HG03442 (cell line): ENCODE measurements at regions not wholly inside any gene's neighbourhood (a gene's known extent, or its start where the extent isn't known, plus 50 kb on each side); places are given as distances from the start of the nearest gene placed in this dataset.

Experiments used
- ATAC-seq: cut with Tn5 transposase; IDR thresholded peaks from one replicate; pipeline ENCODE4 v1.9.1; 2021; ENCODE audit warnings: mild to moderate bottlenecking, moderate library complexity; ENCODE audit not compliant: unreplicated experiment

GRCh38 chr9:82535432-82535998 is 527.4 kb downstream of the RASEF start:
- ATAC-seq, result no peak

- ATAC-seq, result no peak
Measured at GRCh38 chr9:82538634-82539033, 524.3 kb downstream of the RASEF start.

- no peak for ATAC-seq
Measured at GRCh38 chr9:82539146-82539545, 523.8 kb downstream of the RASEF start.

GRCh38 chr9:82539856-82540579 is 522.9 kb downstream of the RASEF start:
- no peak for ATAC-seq

GRCh38 chr9:82543726-82544125 is 519.2 kb downstream of the RASEF start:
- no peak for ATAC-seq

GRCh38 chr9:82546136-82546535 is 516.8 kb downstream of the RASEF start:
- ATAC-seq, result no peak

GRCh38 chr9:82547995-82548394 is 514.9 kb downstream of the RASEF start:
- ATAC-seq, result no peak

GRCh38 chr9:82549174-82549821 is 513.6 kb downstream of the RASEF start:
- no peak for ATAC-seq

GRCh38 chr9:82552784-82553183 is 510.2 kb downstream of the RASEF start:
- no peak for ATAC-seq

- peak; percentile 43 for ATAC-seq
Measured at GRCh38 chr9:82553654-82554366, 509.1 kb downstream of the RASEF start.

- ATAC-seq, result no peak
Measured at GRCh38 chr9:82554381-82554780, 508.6 kb downstream of the RASEF start.

GRCh38 chr9:82555031-82555430 is 507.9 kb downstream of the RASEF start:
- ATAC-seq, result no peak

GRCh38 chr9:82555431-82556051 is 507.4 kb downstream of the RASEF start:
- ATAC-seq, result no peak

- no peak for ATAC-seq
Measured at GRCh38 chr9:82558346-82558745, 504.6 kb downstream of the RASEF start.

GRCh38 chr9:82558855-82559630 is 503.9 kb downstream of the RASEF start:
- ATAC-seq, result no peak

- ATAC-seq, result no peak
Measured at GRCh38 chr9:82560036-82560435, 502.9 kb downstream of the RASEF start.

GRCh38 chr9:82560457-82560904 is 502.5 kb downstream of the RASEF start:
- no peak for ATAC-seq

- no peak for ATAC-seq
Measured at GRCh38 chr9:82563094-82563493, 499.8 kb downstream of the RASEF start.

GRCh38 chr9:82563841-82564240 is 499.1 kb downstream of the RASEF start:
- ATAC-seq, result no peak
